ENCODE measurements at regions not wholly inside any gene's neighbourhood (a gene's known extent, or its start where the extent isn't known, plus 50 kb on each side); places are given as distances from the start of the nearest gene placed in this dataset.
"Not testable (repeated sequence)": the region's sequence is repeated elsewhere in the genome, so short reads cannot be mapped to it uniquely, and the experiment has no call there.

GRCh38 chr5:114822863-114823262 lies 346.8 kb downstream of the TRIM36 start:
- DNase-seq (ENCODE audit: low read depth in 2 of 2), result no peak

GRCh38 chr5:114822436-114822835 lies 347.3 kb downstream of the TRIM36 start:
- no peak for DNase-seq (ENCODE audit: low read depth in 2 of 2)

GRCh38 chr5:114790403-114790792 lies 379.3 kb downstream of the TRIM36 start:
- no peak for DNase-seq (ENCODE audit: low read depth in 2 of 2)

- DNase-seq (ENCODE audit: low read depth in 2 of 2), result no peak
Observed at GRCh38 chr5:114789773-114790402, 379.8 kb downstream of the TRIM36 start.

- DNase-seq (ENCODE audit: low read depth in 2 of 2), result no peak
Observed at GRCh38 chr5:114782869-114783268, 386.8 kb downstream of the TRIM36 start.

GRCh38 chr5:114782177-114782576 lies 387.5 kb downstream of the TRIM36 start:
- DNase-seq (ENCODE audit: low read depth in 2 of 2), result no peak

GRCh38 chr5:114780290-114780689 lies 389.4 kb downstream of the TRIM36 start:
- no peak for DNase-seq (ENCODE audit: low read depth in 2 of 2)

GRCh38 chr5:114744406-114744805 lies 382.5 kb downstream of the KCNN2 start:
- DNase-seq (ENCODE audit: low read depth in 2 of 2), result no peak

- no peak for DNase-seq (ENCODE audit: low read depth in 2 of 2)
Observed at GRCh38 chr5:114734238-114734637, 372.4 kb downstream of the KCNN2 start.

- DNase-seq (ENCODE audit: low read depth in 2 of 2), result no peak
Observed at GRCh38 chr5:114729986-114730385, 368.1 kb downstream of the KCNN2 start.

- no peak for DNase-seq (ENCODE audit: low read depth in 2 of 2)
Observed at GRCh38 chr5:114727358-114727757, 365.5 kb downstream of the KCNN2 start.

- DNase-seq (ENCODE audit: low read depth in 2 of 2), result no peak
Observed at GRCh38 chr5:114726131-114726530, 364.3 kb downstream of the KCNN2 start.

- DNase-seq (ENCODE audit: low read depth in 2 of 2), result no peak
Observed at GRCh38 chr5:114719268-114719667, 357.4 kb downstream of the KCNN2 start.

- DNase-seq (ENCODE audit: low read depth in 2 of 2), result no peak
Observed at GRCh38 chr5:114716955-114717354, 355.1 kb downstream of the KCNN2 start.

- DNase-seq (ENCODE audit: low read depth in 2 of 2), result not testable (repeated sequence)
Observed at GRCh38 chr5:114704225-114704893, 342.5 kb downstream of the KCNN2 start.

- DNase-seq (ENCODE audit: low read depth in 2 of 2), result no peak
Observed at GRCh38 chr5:114702731-114703130, 340.9 kb downstream of the KCNN2 start.

GRCh38 chr5:114702136-114702535 lies 340.3 kb downstream of the KCNN2 start:
- DNase-seq (ENCODE audit: low read depth in 2 of 2), result no peak

GRCh38 chr5:114700823-114701222 lies 339.0 kb downstream of the KCNN2 start:
- no peak for DNase-seq (ENCODE audit: low read depth in 2 of 2)

- DNase-seq (ENCODE audit: low read depth in 2 of 2), result no peak
Observed at GRCh38 chr5:114695292-114695904, 333.5 kb downstream of the KCNN2 start.

- no peak for DNase-seq (ENCODE audit: low read depth in 2 of 2)
Observed at GRCh38 chr5:114686356-114686755, 324.5 kb downstream of the KCNN2 start.

GRCh38 chr5:114678778-114679177 lies 316.9 kb downstream of the KCNN2 start:
- DNase-seq (ENCODE audit: low read depth in 2 of 2), result no peak

- DNase-seq (ENCODE audit: low read depth in 2 of 2), result no peak
Observed at GRCh38 chr5:114665551-114665950, 303.7 kb downstream of the KCNN2 start.

GRCh38 chr5:114660791-114661190 lies 298.9 kb downstream of the KCNN2 start:
- DNase-seq (ENCODE audit: low read depth in 2 of 2), result no peak

Data from stimulated activated CD4-positive, alpha-beta T cell treated with anti-CD3 and anti-CD28 coated beads, Interleukin-4, amount 100 ng/mL, for 48 hours (primary cell).